AG08396 (cell line): ENCODE measurements at regions not wholly inside any gene's neighbourhood (a gene's known extent, or its start where the extent isn't known, plus 50 kb on each side); places are given as distances from the start of the nearest gene placed in this dataset.

Experiments
- DNase-seq: peaks from one replicate; pipeline ENCODE4 v3.0.0; 2012; ENCODE audit warnings: low spot score, mixed read lengths

DNA sequence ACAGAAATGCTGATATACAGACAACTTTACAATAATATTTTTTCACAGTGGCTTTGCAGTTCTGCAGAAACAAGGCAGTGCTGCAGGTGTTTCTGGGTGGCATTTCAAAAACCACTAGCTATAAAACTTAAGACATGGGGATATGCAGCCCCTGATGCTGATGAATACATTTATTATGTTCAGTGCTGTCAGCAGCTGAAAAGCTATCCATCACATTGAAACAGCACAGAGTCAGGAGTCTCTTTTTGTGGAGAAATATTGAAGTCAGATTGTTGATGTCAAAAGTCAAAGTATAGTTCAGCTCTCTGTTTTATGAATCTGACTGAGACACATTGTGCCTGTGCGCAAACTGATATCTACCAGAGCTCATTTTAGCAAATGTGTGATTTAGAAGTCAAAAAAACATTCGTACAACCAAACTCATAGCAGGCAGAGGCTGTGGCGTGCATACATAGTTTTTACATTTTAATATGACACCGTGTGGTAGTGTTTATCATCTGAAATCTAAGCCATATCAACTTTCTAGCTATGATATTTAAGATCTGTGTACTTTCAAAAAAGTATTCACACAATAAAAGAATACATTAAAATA, 467.6 kb downstream of the PRKD1 start:
- DNase-seq, result no peak

DNA sequence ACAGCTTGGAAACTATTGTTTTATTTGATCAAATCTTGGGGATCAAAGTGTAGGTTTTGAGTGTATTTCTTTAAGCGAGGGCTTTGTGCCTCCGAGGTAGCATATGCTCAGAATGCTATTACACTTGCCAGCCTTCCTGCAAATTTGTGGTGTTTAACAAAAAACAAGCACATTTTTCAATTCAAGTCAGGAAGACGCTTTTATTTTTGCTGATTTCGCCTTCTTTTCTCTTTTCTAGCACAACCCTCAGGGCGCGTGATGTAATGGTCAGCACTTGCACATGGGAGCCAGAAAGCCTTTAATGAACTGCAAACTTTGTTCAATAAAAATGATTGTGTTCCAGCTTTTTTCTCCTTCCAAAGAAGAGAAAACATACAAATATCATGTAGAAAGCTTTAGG, 466.5 kb downstream of the PRKD1 start:
- DNase-seq, result no peak

DNA sequence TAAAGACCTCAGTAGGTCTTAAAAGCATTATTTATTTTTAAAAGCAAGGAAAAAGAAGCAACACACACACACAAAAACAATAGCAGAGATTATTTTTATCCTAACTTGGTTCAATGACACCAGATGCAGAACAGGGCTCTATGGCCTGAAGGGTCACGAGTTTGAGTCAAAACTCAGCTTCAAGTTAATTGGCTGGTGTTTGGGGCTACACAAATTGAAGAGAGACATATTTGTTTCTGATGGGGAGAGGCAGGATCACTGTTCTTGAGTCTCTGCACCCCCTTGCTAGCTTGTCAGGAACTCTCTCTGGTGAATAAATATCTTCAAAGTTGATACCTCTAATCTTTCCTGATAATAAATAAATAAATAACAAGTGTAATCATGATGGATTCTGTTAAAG, 466.1 kb downstream of the PRKD1 start:
- no peak for DNase-seq

DNA sequence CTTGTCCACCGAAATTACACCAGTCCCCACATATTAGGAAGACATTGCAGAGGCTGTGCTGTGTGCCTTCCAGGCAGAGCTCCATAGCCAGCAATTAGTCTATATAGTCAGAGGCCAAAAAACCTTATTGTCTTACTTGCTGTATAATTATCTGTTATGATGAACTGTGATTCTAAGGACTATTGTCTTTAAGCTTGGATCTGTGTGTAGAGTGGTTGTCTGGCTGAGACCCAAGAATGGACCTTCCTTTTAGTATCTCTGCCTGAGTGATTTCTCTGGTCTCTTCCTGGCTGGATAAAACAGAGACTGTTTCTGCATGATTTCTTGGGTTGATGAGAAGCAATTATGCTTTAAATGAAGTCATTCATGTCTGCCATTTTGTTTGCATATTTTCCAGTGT, 465.3 kb downstream of the PRKD1 start:
- no peak for DNase-seq

DNA sequence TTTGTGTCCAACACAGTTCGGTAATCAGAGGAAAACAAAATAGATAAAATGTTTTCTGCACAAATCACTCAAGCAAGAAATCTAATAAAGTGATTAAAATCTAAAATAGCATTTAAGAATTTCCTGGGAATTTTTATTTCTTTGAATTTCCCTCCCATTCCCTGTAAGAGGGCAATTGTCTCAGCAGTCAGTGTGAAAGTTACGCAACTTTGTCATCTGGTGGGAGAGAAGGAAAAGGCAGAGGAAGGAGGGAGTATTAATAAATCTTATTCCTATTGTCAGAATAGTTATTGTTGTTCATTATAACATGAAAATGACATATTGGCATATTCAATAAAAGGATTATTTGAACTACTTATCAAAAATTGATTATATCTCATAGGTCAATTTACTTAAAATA, 464.9 kb downstream of the PRKD1 start:
- no peak for DNase-seq

DNA sequence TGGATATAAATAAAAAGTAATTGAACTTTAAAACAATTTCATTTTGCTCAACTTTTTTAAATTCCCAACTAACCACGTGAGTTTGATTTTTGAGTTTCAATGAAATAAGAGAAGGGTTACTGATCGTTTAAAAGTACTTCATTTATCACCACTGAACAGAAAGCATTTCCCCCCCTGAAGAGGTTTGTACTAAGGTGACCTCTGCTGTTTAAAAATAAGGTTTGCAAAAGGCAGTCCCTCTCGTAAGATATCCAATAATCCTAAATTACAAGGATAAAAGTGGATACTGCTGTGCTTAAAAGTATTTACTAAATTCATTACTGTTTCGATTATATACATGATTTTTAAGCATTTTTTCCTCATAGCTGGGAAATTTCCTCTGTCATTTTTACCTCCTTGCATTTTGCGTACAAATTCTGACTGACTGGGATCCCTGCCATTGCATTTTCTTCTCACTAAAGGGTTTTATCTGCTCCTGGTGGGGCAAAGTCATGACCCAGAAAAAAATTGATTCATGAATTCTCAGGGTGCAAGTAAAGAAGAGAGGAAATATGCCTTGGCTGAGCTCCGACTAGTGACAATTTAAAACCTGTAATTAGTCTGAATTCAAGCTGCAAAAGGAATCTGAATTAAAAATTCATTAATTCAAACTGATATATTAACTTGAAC, 463.8 kb downstream of the PRKD1 start:
- DNase-seq, result no peak

DNA sequence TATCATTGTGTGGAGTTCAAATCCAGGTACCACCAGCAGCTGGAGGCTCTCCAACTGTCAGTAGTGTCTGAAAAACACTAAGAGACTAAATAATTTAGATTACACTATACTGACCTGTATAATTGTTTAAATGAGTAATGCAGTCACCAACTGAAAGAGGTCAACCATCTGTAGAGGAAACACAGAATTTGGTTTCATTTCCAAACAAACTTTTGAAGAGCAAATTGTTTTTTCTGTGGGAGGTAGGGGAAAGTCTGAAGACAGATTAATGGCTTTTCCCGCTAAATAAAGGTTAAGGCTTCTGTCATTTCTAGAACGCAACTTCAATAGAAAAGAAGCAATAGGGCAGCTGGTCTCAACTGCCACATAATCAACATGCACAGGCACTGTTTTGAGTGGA, 462.6 kb downstream of the PRKD1 start:
- no peak for DNase-seq

DNA sequence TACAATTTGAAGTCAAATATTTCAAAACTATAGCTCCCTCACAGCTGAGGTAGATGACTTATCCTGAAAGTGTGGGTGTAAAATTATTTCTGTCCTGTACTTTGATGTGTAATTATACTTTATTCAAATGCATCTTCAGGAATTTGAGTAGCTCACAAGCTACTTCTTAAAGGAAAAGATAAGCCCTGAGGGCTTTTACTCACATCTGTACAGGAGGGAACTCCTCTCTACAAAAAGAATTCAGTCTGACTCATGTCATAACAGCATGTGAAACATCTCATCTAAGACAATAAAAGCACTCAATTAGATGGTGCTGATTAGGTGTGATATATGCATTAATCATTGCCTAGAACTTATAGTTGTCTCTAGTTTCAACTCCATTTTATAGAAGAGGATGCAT, 452.0 kb downstream of the PRKD1 start:
- no peak for DNase-seq

DNA sequence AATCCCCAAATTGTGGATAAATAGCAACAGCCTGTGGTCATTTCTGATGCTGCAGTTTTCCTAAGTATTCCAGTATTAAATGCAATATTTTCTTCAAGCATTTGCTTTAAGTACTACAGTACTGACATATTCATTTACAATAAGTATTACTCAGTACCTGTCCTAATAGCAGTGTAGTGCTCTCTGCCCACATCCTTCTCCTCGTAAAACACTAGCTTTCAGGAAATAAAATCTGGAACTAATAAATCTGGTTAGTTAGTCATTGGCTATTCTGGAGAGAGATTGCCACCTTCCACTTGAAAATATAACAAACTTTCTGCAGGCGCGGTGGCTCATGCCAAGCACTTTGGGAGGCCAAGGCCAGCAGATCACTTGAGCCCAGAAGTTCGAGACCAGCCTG, 441.5 kb downstream of the PRKD1 start:
- no peak for DNase-seq

DNA sequence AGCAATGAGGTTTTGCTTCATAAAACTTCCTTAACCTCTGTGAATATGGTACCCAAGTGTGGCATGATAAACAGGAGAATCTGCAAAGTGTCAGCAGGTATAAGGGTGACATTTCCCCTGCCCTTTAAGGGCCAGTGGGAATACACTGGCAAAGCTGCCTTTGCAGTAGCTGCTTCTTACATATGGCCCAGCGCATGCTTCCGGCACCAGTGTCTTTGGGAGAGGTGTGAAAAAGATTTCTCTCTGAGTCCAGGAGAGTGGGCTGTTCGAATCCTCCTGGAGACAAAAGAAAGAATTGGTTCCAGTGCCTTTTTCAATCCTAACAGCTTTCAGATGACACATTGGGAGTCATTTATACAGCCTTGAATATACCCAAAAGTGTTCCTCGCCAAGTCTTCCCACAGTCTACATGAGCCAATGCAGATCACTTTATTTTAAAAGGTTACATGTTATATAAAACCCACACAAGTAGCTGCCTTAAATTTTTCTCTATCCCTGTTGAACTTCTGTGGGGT, 437.7 kb downstream of the PRKD1 start:
- DNase-seq, result no peak

DNA sequence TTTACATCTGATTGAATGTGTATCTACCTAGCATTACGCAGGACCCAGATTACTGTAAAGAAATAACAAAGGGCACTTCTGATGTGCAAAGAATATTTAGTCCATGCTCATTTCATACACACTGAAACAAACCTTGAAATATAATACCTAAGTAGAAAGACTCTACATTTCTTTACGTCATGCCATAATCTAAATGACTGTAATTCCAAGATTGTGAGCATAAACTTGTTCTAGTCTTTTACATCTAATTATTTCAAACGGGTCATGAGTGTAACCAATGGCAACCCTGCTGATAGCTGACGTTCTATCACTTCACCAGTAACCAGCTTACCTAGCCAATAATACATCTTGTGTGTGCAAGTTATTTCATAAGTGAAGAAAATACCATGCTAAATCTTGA, 433.8 kb downstream of the PRKD1 start:
- no peak for DNase-seq

DNA sequence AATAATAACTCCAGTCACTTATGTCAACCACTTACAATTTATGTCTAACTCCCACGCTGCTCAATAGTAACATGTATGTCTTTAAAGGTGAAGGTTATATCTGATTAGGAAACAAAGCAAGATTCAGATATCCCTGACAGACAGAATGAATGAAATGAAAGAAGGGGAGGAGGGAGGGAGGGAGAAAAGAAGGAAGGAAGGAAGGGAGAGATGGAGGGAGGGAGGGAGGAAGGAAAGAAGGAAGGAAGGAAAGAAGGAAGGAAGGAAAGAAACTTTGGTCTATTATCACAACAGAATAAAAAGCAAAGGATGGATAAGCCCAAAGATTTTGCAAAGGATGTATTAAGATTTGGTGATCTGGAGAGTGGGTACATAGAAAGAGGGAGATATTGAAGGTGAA, 433.3 kb downstream of the PRKD1 start:
- DNase-seq, result no peak

DNA sequence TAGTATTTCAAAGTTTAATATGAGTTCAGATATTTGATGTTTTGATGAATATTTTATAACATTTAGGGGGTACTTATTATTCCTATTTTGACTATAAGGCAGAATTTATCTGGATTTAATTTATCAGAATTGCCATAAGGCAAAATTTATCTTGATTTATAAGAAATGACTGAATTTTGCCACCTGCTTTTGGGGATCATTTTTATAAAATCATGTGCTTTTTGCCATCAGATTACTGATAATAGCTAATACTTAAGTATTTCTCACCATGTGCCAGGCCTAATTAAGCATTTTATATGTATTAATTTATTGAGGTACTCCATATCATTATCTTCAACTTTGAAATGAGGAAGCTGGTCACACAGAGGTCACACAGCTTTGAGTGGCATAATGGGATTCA, 423.7 kb downstream of the PRKD1 start:
- DNase-seq, result no peak

DNA sequence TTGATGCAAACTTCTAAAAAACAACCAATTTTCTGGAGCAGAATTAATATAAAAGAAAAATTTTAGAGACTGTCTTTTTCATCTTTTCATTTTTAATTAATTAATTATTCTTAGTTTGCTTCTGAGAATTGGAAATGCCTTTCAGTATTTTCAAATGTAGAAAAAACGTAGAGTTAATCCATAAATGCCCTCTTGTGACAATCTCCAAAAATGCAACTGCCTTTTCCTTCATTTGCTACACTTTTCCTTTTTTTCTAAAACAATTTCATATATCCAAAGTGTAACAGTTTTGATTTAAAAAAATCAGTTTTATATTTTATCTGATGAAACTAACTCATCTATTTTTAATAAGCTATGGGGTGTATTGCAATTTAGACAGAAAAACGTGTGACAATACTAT, 409.3 kb downstream of the PRKD1 start:
- no peak for DNase-seq

DNA sequence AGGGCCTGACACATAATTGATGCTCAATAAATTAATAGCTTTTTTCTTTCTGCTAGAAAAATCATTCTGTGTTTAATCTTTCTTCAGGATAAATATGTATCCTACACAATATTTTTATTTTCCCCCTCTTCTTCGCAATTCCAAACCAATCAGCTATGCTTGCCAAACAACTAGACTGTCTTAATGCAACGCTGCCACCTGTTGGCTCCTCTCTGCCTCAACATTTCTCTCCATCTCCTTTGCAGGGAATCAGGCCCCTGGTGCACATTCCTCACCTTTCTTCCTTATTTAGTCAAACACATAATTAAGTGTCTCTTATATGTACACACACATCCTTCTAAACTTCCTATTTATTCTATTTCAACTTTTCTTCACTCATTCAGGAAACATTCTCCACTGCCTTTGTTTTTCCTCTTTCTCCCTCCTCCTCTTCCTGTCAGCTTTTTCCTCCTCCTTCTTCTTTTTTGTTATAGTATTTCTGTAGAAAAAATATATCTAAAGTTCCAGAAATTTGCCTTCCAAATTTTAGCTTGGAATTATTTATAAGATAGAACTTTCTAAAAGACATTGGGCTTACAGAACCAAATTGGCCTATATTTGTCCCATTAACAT, 406.0 kb downstream of the PRKD1 start:
- no peak for DNase-seq
